ENCODE measurements at regions not wholly inside any gene's neighbourhood (a gene's known extent, or its start where the extent isn't known, plus 50 kb on each side); places are given as distances from the start of the nearest gene placed in this dataset.

DNA sequence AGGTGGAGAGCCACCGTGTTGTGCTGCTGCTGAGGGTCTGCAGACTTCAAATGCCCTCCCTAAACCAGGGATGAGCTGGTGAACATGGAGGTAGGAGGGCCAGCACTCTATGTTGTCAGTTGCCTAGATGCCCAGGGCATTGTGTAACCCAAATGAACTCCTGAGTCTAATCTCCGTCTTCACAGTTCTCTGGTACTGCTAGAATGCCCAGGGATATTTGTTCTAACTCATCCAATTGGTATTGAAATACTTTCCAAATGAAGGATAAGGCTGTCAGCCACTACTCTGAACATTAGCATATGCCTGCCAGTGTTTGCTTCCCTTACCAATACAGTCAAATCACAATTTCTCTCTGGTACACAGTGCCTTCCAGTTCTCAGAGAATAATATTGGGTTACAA is 492.6 kb downstream of the SLC4A3 start:
- no peak for DNase-seq (ENCODE audit: low read depth)

- DNase-seq (ENCODE audit: low read depth) = no peak
Measured at GRCh38 chr2:220123751-220124150, 496.3 kb downstream of the SLC4A3 start.

- DNase-seq (ENCODE audit: low read depth) = no peak
Measured at GRCh38 chr2:220125551-220125950, 498.1 kb downstream of the SLC4A3 start.

DNA sequence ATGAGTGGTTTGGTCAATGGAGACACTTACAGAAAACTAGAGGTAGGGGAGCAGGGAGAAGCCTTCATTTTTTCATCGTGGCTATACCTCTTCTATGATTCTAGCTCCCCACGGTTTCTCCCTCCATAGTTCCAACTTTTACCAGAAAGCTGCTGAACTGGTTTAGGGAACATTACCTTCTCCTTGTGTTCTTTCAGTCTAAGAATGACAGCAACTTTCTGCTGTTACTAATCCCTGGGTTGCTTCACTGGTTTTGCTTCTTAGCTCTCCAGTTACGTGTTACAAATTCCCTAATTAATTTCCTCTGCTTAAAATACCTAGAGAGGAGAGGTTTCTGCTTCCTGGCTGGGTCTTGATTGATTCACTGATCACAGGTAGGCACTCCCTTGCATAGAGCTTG is 499.9 kb downstream of the SLC4A3 start:
- no peak for DNase-seq (ENCODE audit: low read depth)

DNA sequence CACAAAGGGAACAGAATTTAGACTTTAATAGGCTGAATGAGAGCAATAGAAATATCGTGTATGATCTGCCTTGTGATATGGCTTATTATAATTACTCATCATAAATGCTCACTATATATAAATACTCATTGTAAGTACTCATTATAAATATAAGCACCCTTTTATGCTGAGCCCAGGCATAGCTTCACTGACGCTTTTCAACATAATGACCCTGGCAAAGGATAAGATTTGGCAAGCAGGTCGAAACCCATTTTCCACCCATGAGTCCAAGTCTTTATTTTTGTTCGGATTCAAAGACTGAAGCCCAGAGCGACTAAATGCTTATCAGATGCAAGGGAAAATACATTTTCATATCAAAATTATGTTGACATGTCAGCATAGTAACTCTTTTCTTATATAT is 500.4 kb downstream of the SLC4A3 start:
- DNase-seq (ENCODE audit: low read depth) = no peak

- no peak for DNase-seq (ENCODE audit: low read depth)
Measured at GRCh38 chr2:220129391-220129790, 502.0 kb downstream of the SLC4A3 start.

- no peak for DNase-seq (ENCODE audit: low read depth)
Measured at GRCh38 chr2:220134756-220135534, 507.5 kb downstream of the SLC4A3 start.

- no peak for DNase-seq (ENCODE audit: low read depth)
Measured at GRCh38 chr2:220143336-220143735, 515.9 kb downstream of the SLC4A3 start.

GRCh38 chr2:220144411-220144810 is 517.0 kb downstream of the SLC4A3 start:
- no peak for DNase-seq (ENCODE audit: low read depth)

- DNase-seq (ENCODE audit: low read depth) = no peak
Measured at GRCh38 chr2:220147161-220148038, 520.0 kb downstream of the SLC4A3 start.

GRCh38 chr2:220148471-220149248 is 521.2 kb downstream of the SLC4A3 start:
- no peak for DNase-seq (ENCODE audit: low read depth)

GRCh38 chr2:220151341-220151740 is 523.9 kb downstream of the SLC4A3 start:
- DNase-seq (ENCODE audit: low read depth) = no peak

GRCh38 chr2:220152281-220152935 is 525.0 kb downstream of the SLC4A3 start:
- no peak for DNase-seq (ENCODE audit: low read depth)

- DNase-seq (ENCODE audit: low read depth) = no peak
Measured at GRCh38 chr2:220153118-220153517, 525.7 kb downstream of the SLC4A3 start.

GRCh38 chr2:220154304-220154703 is 526.9 kb downstream of the SLC4A3 start:
- DNase-seq (ENCODE audit: low read depth) = no peak

DNA sequence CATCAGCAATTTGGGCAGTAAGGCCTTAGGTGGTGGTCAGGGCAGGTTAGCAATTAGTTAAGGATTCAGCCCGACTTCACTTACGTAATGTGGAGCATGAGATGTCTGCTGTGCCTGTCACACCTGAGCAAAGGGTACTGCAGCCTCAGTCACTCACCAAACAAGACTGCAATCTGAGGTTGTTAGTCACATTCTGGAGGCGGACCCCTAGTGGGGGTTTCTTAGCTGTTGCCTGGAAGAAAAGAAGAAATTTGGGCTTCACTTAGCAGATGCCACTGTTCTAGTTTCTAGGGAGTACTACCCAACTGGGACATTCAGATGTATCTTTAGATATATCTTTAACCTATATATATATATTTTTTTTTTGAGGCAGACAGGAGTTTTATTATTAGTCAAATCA is 529.9 kb downstream of the SLC4A3 start:
- no peak for DNase-seq (ENCODE audit: low read depth)

DNA sequence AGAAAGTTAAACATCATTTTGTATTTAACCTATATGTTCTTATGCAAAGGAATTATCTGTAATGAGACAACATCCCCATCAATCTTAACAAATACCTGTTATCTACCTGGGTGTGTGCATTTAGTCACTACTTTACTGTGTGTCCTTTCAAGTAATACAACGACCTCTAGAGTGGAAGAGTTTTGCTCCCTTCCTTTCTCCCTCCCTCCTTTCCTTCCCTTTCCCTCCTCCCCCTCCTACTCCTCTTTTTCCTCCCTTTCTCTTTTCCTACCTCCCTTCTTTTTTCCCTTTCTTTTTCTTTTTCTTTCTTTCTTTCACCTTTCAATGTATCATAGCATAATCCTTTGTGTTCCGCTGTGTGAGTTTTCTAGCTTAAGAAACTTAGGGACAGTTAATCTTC is 532.3 kb downstream of the SLC4A3 start:
- DNase-seq (ENCODE audit: low read depth) = no peak

DNA sequence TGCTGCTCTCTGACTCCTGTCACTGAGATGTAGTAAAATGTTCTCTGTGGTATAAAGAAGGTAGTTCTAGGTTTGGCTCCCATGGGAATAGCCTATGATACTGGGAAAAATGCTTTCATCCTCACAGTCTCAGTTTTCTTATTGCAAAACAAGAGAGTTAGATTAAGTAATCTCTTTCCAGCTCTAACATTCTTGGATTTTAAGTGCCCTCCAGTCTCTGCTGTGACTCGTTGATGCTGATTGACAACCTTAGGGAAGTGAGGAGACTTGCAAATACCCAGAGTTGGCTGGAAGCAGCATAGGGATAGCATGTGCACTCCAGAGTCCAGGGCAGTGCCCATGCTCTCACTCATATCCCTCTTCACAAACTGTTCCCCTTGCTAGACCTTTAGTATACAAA is 534.9 kb downstream of the SLC4A3 start:
- DNase-seq (ENCODE audit: low read depth) = no peak

DNA sequence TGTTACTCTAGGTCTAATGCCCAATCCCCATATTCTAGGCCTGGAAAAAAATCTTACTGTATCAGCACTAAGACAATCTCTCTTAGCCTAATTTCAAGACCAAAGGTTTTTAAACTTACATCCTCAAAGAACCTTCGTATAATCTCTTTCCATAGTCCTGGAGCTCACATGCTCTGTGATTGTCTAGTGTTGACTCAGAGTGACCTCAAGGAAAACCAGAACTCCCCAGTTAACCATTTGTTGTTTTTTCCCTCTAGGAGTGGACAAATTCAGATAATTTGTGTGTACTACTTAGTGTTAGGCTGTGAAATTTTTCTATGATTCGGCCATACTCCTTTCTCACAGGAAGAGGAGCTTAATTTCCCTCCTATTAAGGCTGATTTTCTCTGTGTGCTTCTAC is 536.1 kb downstream of the SLC4A3 start:
- no peak for DNase-seq (ENCODE audit: low read depth)

DNA sequence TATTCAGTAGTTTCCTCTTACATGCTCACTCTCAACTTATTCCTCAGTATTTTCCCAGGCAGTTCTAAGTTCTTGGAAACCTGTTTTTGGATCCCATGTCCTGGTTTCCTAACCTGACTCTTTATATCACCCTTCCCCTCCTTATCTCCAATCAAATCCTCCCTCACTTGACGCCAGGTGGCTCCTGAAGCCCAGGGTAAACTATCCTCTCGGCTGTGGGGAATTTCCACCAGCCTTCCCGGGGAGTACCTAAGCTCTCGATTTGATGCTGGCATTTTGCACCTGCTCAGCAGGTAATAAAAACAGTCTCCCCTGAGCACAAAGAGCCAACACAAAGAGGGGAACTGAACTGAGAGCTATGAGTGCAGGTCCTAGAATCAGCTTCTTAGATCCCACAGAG is 538.0 kb downstream of the SLC4A3 start:
- DNase-seq (ENCODE audit: low read depth) = no peak

DNA sequence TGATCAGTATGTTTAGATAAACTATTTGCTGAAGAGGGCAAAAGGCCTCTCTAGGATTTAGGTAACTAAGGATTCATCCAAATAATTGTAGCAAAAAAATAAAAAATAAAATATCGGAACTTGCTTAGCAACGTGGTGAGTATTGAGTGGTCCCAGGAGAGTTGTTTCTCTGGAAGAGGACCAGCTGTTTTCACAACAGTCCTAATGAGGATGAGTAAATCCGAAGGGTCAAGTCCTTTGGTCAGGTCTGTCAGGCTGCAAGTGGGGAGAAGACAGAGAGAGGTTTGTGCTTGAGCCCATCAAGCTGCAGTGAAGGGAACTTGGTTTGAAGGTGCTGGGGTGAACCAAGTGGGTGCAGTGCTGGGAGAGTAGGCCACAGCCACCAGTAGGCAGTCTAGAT is 539.2 kb downstream of the SLC4A3 start:
- DNase-seq (ENCODE audit: low read depth) = no peak

DNA sequence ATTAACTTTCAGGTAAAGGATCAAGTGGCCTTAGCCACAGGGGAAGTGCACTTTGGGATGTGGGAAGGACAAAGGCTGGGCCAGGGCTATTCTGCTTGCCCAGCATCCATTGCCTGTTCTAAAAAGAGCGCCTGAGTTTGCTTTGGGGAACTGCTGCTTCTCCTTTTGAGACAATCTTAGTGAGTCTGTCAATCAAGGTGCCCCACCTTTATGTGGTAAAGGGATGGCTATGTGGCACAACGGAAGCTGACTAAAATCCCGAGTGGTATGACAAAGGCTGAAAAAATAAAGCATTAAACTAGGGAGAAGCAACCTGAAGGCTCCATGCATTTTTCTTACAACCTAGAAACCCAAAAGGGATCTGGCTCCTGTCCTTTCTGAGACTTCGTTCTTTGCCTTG is 540.5 kb downstream of the SLC4A3 start:
- no peak for DNase-seq (ENCODE audit: low read depth)

Data from stimulated activated CD8-positive, alpha-beta memory T cell treated with anti-CD3 and anti-CD28 coated beads, Interleukin-12 subunit alpha, Interleukin-12 subunit beta, amount 100 ng/mL, for 1 hour (primary cell).